ENCODE measurements at regions not wholly inside any gene's neighbourhood (a gene's known extent, or its start where the extent isn't known, plus 50 kb on each side); places are given as distances from the start of the nearest gene placed in this dataset.

GRCh38 chr10:78794736-78795455, 273.9 kb upstream of the ZMIZ1 start:
- no peaks in the 10 kb centered on the region for H3K27me3 ChIP-seq
- DNase-seq: no peak
- no peaks in the 10 kb centered on the region for H3K36me3 ChIP-seq
- no peaks in the 10 kb centered on the region for H3K9me3 ChIP-seq
- H3K4me3 ChIP-seq: no peak overlapping the region

- DNase-seq: no peak
- Histone ChIP-seq H3K4me3 (no peak overlapping the region), H3K36me3 (no peaks in the 10 kb centered on the region), H3K9me3 (no peaks in the 10 kb centered on the region), H3K27me3 (no peaks in the 10 kb centered on the region)
Observed at GRCh38 chr10:78798976-78799730, 269.6 kb upstream of the ZMIZ1 start.

GRCh38 chr10:78800006-78800405, 268.8 kb upstream of the ZMIZ1 start:
- no peak for DNase-seq
- Histone ChIP-seq H3K4me3 (no peak overlapping the region), H3K27me3 (no peaks in the 10 kb centered on the region), H3K9me3 (no peaks in the 10 kb centered on the region), H3K36me3 (no peaks in the 10 kb centered on the region)

- no peak for DNase-seq
- Histone ChIP-seq H3K9me3 (no peaks in the 10 kb centered on the region), H3K4me3 (no peak overlapping the region), H3K27me3 (no peaks in the 10 kb centered on the region), H3K36me3 (no peaks in the 10 kb centered on the region)
Observed at GRCh38 chr10:78800535-78801320, 268.0 kb upstream of the ZMIZ1 start.

- H3K36me3 ChIP-seq: no peaks in the 10 kb centered on the region
- no peaks in the 10 kb centered on the region for H3K9me3 ChIP-seq
- no peak for DNase-seq
- H3K27me3 ChIP-seq: no peaks in the 10 kb centered on the region
- no peak overlapping the region for H3K4me3 ChIP-seq
Observed at GRCh38 chr10:78802431-78802830, 266.3 kb upstream of the ZMIZ1 start.

GRCh38 chr10:78802866-78803265, 265.9 kb upstream of the ZMIZ1 start:
- H3K9me3 ChIP-seq: no peaks in the 10 kb centered on the region
- H3K36me3 ChIP-seq: no peaks in the 10 kb centered on the region
- DNase-seq: peak; percentile 84

GRCh38 chr10:78803710-78804109, 265.1 kb upstream of the ZMIZ1 start:
- no peaks in the 10 kb centered on the region for H3K9me3 ChIP-seq
- DNase-seq: no peak

More at GRCh38 chr10:78802866-78803265, 265.9 kb upstream of the ZMIZ1 start:
- Histone ChIP-seq H3K27me3 (no peaks in the 10 kb centered on the region), H3K4me3 (no peak overlapping the region)

GRCh38 chr10:78804411-78805032, 264.2 kb upstream of the ZMIZ1 start:
- H3K4me3 ChIP-seq: no peak overlapping the region
- H3K9me3 ChIP-seq: no peaks in the 10 kb centered on the region
- peak; percentile 50 for DNase-seq
- no peaks in the 10 kb centered on the region for H3K36me3 ChIP-seq
- no peaks in the 10 kb centered on the region for H3K27me3 ChIP-seq

More at GRCh38 chr10:78803710-78804109, 265.1 kb upstream of the ZMIZ1 start:
- Histone ChIP-seq H3K4me3 (no peak overlapping the region), H3K36me3 (no peaks in the 10 kb centered on the region), H3K27me3 (no peaks in the 10 kb centered on the region)

- Histone ChIP-seq H3K27me3 (no peaks in the 10 kb centered on the region), H3K36me3 (no peaks in the 10 kb centered on the region), H3K9me3 (no peaks in the 10 kb centered on the region), H3K4me3 (no peak overlapping the region)
- peak; percentile 93 for DNase-seq
Observed at GRCh38 chr10:78805176-78805575, 263.6 kb upstream of the ZMIZ1 start.

- no peaks in the 10 kb centered on the region for H3K36me3 ChIP-seq
- no peak overlapping the region for H3K4me3 ChIP-seq
- no peak for DNase-seq
- no peaks in the 10 kb centered on the region for H3K9me3 ChIP-seq
- H3K27me3 ChIP-seq: no peaks in the 10 kb centered on the region
Observed at GRCh38 chr10:78806681-78807221, 262.0 kb upstream of the ZMIZ1 start.

- H3K4me3 ChIP-seq: no peak overlapping the region
- H3K9me3 ChIP-seq: no peaks in the 10 kb centered on the region
- no peaks in the 10 kb centered on the region for H3K27me3 ChIP-seq
- no peak for DNase-seq
- no peaks in the 10 kb centered on the region for H3K36me3 ChIP-seq
Observed at GRCh38 chr10:78807504-78808203, 261.1 kb upstream of the ZMIZ1 start.

GRCh38 chr10:78808286-78808685, 260.5 kb upstream of the ZMIZ1 start:
- no peaks in the 10 kb centered on the region for H3K36me3 ChIP-seq
- no peaks in the 10 kb centered on the region for H3K27me3 ChIP-seq
- DNase-seq: no peak
- no peak overlapping the region for H3K4me3 ChIP-seq
- H3K9me3 ChIP-seq: no peaks in the 10 kb centered on the region

GRCh38 chr10:78808736-78809367, 259.9 kb upstream of the ZMIZ1 start:
- DNase-seq: no peak
- no peaks in the 10 kb centered on the region for H3K36me3 ChIP-seq
- H3K27me3 ChIP-seq: no peaks in the 10 kb centered on the region

GRCh38 chr10:78811174-78811573, 257.6 kb upstream of the ZMIZ1 start:
- H3K9me3 ChIP-seq: no peaks in the 10 kb centered on the region
- DNase-seq: no peak
- no peak overlapping the region for H3K4me3 ChIP-seq
- H3K36me3 ChIP-seq: no peaks in the 10 kb centered on the region
- no peaks in the 10 kb centered on the region for H3K27me3 ChIP-seq

More at GRCh38 chr10:78808736-78809367, 259.9 kb upstream of the ZMIZ1 start:
- H3K4me3 ChIP-seq: no peak overlapping the region
- H3K9me3 ChIP-seq: no peaks in the 10 kb centered on the region

- H3K27me3 ChIP-seq: no peaks in the 10 kb centered on the region
- no peaks in the 10 kb centered on the region for H3K9me3 ChIP-seq
- H3K36me3 ChIP-seq: no peaks in the 10 kb centered on the region
- no peak overlapping the region for H3K4me3 ChIP-seq
- no peak for DNase-seq
Observed at GRCh38 chr10:78812571-78813318, 256.0 kb upstream of the ZMIZ1 start.
